ENCODE measurements at regions not wholly inside any gene's neighbourhood (a gene's known extent, or its start where the extent isn't known, plus 50 kb on each side); places are given as distances from the start of the nearest gene placed in this dataset.

- DNase-seq (ENCODE audit: low spot score): peak; percentile 68
- intact Hi-C loops (cut with DNase I): no loop called here
Observed at GRCh38 chrX:25976683-25977310, 161.3 kb upstream of the MAGEB18 start.

- intact Hi-C loops (cut with DNase I): no loop called here
- DNase-seq (ENCODE audit: low spot score): no peak
Observed at GRCh38 chrX:25998687-25999086, 139.5 kb upstream of the MAGEB18 start.

DNA sequence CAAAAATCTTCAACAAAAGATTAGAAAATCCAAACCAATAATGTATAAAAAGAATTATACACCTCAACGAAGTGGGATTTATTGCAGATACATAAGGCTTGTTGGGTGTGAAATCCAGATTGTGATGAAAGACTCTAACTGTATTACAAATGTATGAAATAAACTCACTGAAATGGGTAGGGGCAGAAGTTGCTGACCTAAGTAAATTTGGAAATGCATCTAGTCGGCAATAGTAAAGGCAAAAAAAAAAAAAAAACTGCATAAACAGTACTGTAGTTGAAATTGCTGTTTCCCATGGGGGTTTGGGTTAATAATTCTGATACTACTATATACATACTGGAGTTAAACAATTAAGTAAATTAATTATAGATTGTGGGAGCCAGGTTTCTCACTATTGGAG is 130.7 kb upstream of the MAGEB18 start:
- no peak for DNase-seq (ENCODE audit: low spot score)
- intact Hi-C loops (cut with DNase I): loop anchor here in 1 of 2 donors (5.0 kb wide), 1 partner anchor 555 kb away; no protein-coding TSS in a partner anchor

DNA sequence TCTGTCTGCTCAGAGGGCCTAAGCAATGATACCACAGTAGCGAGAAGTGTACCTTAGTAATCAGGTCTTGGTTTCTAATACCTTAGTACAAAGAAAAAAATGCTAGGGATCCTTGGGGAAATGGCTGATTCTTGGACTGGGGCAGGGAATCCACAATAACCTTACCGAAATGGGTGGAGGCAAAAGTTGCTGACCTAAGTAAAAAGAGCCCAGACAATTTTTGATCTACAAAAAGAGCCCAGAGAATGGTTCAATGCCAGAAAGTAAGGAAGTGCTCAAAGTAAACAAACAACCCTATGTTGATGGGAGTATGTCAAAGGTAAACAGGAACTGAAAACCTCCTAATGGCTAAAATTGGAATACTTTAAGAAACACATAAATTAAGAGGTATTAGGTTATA is 130.1 kb upstream of the MAGEB18 start:
- intact Hi-C loops (cut with DNase I): loop anchor here in 1 of 2 donors (5.0 kb wide), 1 partner anchor 554 kb away; no protein-coding TSS in a partner anchor
- no peak for DNase-seq (ENCODE audit: low spot score)

GRCh38 chrX:26008691-26009090 is 129.5 kb upstream of the MAGEB18 start:
- DNase-seq (ENCODE audit: low spot score): no peak
- intact Hi-C loops (cut with DNase I): loop anchor here in 1 of 2 donors (5.0 kb wide), 1 partner anchor 554 kb away; no protein-coding TSS in a partner anchor

DNA sequence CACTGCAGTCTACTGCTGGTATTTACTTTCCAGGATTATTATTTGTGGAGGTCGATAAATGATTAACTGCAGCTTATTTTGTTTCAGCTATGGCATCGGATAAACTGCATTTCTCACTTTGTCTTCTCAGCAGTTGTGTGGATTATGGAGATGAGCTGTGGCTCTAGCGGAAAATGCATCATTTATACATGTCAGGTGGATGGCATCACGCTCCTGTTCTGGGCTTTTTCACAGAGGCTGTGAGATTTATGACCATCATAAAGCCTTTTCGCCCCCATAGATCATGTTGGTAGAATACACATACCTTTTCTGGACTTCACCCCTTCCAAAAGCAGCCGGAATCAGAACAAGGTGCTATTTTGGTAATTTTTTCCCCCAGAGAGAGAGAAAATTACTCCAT is 118.8 kb upstream of the MAGEB18 start:
- intact Hi-C loops (cut with DNase I): no loop called here
- DNase-seq (ENCODE audit: low spot score): no peak

GRCh38 chrX:26026179-26026578 is 112.0 kb upstream of the MAGEB18 start:
- no peak for DNase-seq (ENCODE audit: low spot score)
- intact Hi-C loops (cut with DNase I): no loop called here

DNA sequence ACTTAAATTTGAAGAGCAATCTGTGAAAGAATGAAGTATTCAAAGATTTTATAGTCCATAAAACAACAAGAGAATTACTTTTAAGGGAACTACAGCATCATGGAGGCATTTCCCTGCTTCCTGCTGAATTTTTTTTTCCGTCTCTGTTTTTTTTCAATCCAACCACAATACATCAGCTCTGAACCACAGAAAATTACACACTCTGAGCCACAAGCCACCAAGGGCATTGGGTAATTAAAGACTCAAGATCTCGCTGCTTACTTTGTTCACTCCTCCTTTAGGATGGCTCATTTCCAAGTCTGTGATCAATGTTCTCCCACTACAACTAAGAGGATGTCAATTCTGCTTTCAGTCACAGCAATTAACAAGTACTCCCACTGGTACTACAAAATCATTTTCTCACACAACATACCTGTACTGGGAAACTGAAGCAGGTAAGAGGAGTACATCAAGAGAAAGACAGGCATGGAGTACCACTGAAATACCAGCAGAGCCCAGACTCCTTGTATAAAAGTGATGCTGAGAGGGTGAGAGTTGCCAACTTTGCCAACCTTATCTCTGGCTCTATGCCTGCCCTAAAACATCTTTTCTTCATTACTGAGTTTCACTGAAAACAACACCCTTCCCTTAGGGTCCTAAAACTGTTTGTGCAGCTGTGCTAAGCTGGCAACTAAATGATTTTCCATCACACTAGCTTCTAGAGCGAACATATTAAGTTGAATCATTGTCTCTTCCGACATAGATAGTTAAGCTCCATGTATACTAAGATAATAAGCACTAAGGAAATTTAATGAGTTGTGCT is 105.8 kb upstream of the MAGEB18 start:
- intact Hi-C loops (cut with DNase I): no loop called here
- DNase-seq (ENCODE audit: low spot score): no peak

- no peak for DNase-seq (ENCODE audit: low spot score)
- intact Hi-C loops (cut with DNase I): no loop called here
Observed at GRCh38 chrX:26037367-26037766, 100.8 kb upstream of the MAGEB18 start.

DNA sequence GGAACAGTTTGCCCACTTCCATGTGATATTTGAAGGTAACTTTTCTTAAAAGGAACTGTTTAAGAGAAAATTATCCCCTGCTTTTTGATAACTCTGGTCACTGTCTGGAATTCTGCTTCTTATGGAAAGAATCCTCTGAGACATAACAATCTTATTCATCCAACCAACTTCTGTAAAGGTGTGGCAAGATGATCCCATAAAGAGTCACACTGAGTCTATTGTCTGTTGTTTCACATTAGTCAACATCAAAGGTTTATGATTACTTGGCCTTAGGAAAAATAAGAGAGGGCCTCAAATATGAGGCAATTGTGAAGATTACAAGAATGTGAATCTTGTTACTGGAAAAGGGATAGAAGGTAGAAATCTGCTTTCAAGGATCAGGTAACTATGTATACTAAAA is 88.0 kb upstream of the MAGEB18 start:
- intact Hi-C loops (cut with DNase I): no loop called here
- DNase-seq (ENCODE audit: low spot score): no peak

DNA sequence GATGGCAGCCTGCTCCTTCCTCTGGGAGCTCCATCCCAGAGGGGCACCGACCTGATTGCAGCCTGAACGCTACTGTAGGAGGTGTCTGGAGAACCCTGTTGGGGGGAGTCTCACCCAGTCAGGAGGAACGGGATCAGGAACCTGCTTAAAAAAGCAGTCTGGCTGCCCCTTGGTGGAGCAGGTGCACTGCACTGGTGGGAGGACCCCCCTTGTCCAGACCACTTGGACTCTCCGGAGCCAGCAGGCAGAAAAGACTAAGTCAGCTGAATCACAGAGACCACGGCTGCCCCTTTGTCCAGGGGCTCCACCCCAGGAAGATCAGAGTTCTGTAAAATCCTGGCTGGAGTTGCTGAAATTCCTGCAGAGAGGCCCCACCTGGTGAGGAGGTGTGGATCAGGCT is 67.3 kb upstream of the MAGEB18 start:
- DNase-seq (ENCODE audit: low spot score): no peak
- intact Hi-C loops (cut with DNase I): no loop called here

GRCh38 chrX:26071618-26072017 is 66.5 kb upstream of the MAGEB18 start:
- no peak for DNase-seq (ENCODE audit: low spot score)
- intact Hi-C loops (cut with DNase I): no loop called here

DNA sequence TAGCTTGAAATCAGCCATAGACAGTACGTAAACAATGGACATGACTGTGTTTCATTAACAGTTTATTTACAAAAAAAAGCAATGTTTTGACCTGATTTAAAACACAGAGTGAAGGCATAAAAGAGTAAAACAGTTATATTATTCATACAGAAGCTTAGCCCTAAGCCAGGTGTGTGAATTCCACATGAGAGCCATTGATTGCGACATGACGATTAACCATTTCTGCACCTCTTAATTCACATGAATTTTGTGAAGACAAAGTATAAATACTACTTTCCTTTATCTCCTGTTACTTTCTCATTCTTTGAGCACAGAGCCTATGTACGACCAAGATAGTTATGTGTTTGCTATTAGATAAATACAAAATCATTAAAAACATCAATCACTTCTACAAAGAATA is 55.0 kb upstream of the MAGEB18 start:
- no peak for DNase-seq (ENCODE audit: low spot score)
- intact Hi-C loops (cut with DNase I): no loop called here
